LNCaP clone FGC (cell line): ENCODE measurements at regions not wholly inside any gene's neighbourhood (a gene's known extent, or its start where the extent isn't known, plus 50 kb on each side); places are given as distances from the start of the nearest gene placed in this dataset.
"Not testable (repeated sequence)": the region's sequence is repeated elsewhere in the genome, so short reads cannot be mapped to it uniquely, and the experiment has no call there.

Source experiments
- DNase-seq: peaks from one replicate; pipeline ENCODE4 v3.0.0-alpha.2; 2011; ENCODE audit warnings: low read depth
- H3K4me3 ChIP-seq: 2 replicates; pipeline ENCODE4 v1.5.1; 2011; ENCODE audit warnings: mild to moderate bottlenecking, low read depth, low read length, control low read depth
- CTCF ChIP-seq: IDR thresholded peaks from 2 replicates; pipeline ENCODE4 v1.5.1; 2012; ENCODE audit warnings: mild to moderate bottlenecking; ENCODE audit not compliant: control insufficient read depth, insufficient read depth; ENCODE audit errors: extremely low read depth

GRCh38 chr4:123025398-123025797 lies 103.0 kb upstream of the NUDT6 start:
- no peak for TF ChIP-seq CTCF
- DNase-seq, result no peak
- no peak overlapping the region for H3K4me3 ChIP-seq

DNA sequence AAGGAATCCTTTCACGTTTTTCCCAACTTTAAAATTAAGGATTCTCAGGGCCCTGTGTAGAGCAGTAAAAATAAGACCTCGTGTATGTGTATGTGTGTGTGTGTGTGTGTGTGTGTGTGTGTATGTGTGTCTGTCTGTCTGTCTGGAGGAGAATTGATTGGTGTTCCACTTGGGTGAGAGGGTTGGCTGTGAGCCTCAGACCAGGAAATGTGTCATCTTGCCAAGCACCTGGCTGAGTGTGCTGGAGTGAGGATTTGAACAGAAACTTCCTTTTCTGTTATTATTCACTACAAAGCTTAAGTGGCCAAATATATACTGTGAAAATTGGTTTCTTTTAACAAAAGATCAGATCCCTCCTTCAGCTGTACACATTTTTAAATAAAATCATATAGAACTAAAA lies 103.6 kb upstream of the NUDT6 start:
- not testable (repeated sequence) for H3K4me3 ChIP-seq, DNase-seq

DNA sequence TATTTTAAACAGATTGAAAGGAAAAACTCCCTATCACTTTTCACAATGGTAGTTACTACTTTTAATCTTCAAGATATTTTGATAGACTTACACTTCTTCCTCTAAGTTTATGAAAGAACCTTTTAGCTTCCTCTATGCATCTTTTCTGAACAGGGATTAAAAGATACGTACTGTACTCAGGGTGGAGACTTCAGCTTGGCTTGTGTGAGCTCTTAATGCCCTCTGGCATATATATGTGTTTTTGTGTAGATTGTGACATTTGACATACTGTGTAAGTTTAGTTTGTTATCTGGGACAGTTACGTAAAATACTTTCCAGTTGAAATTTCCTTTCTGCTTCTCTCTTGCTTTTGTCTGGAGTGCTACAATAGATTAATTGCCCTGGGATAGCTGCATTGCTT lies 109.3 kb upstream of the NUDT6 start:
- H3K4me3 ChIP-seq, result no peak overlapping the region
- no peak for DNase-seq
- TF ChIP-seq CTCF, result no peak

DNA sequence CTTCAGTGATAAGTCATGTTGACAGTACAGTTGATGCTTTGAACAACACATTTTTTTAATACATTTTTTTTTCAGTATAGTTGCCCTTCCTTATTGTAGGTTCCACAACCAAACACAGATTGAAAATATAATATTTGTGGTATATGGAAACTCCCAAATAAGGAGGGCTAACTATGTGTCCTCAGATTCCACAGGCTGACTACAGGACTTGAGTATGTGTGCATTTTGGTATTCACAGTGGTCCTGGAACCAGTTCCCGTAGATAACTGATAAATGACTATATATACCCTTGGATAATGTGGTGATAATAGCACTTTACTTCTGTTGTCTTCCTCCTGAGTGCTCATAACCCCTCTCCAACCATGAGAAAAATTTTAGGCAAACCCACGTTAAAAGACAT lies 111.6 kb upstream of the NUDT6 start:
- DNase-seq, result no peak
- no peak for TF ChIP-seq CTCF
- no peak overlapping the region for H3K4me3 ChIP-seq

- no peak for TF ChIP-seq CTCF
- H3K4me3 ChIP-seq, result no peak overlapping the region
- DNase-seq, result no peak
These were observed 112.8 kb upstream of the NUDT6 start for GRCh38 chr4:123035239-123035638.

- no peak overlapping the region for H3K4me3 ChIP-seq
- TF ChIP-seq CTCF, result no peak
- DNase-seq, result no peak
These were observed 115.4 kb upstream of the NUDT6 start for GRCh38 chr4:123037804-123038203.

DNA sequence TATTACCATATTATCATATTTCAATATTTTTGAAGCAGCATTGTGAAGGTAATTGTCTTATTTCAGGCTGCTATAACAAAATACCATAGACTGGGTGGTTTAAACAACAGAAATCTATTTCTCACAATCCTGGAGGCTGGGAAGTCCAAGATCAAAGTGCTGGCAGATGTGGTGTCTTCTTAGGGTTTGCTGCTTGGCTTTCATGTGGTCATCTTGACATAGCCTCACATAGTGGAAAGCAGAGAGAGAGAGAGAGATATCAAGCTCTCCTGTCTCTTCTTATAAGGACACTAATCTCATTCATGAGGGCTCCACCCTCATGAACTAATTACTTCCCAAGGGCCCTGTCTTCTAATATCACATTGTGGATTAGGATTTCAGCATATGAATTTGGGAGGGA lies 119.7 kb upstream of the NUDT6 start:
- no peak for TF ChIP-seq CTCF
- DNase-seq, result no peak
- H3K4me3 ChIP-seq, result no peak overlapping the region

GRCh38 chr4:123043013-123043412 lies 120.6 kb upstream of the NUDT6 start:
- no peak for TF ChIP-seq CTCF
- H3K4me3 ChIP-seq, result no peak overlapping the region
- DNase-seq, result peak; percentile 3
